ENCODE measurements at regions not wholly inside any gene's neighbourhood (a gene's known extent, or its start where the extent isn't known, plus 50 kb on each side); places are given as distances from the start of the nearest gene placed in this dataset.

DNA sequence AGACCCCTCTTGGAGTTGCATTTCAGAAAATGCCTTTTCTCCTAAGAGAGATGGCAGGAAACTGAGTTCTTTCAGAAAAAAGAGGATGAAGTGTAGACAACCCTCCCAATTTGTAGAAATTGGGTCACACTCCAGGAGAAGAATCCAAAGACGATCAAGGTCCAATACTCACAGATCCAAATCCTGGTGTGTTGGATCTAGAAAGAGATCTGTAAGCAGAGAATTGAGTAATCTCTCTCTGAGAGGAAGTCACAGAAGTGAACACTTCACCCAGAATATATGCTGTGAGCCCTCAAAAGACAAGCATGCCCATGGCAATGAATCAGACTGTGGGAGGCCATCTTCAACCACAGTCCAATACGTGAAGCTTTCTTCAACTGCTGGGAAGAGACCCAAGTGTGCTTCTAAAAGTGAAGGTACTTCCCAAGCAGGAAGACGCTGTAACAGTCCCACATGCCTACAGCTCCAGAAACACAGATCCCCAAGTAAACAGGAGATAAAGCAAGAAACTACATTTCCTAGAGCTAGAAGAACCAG lies 182.7 kb downstream of the SMC2 start:
- no peaks in the 10 kb centered on the region for H3K4me1 ChIP-seq (ENCODE audit: control insufficient read depth in 1 of 2, insufficient read depth in 2 of 2, low read length in 2 of 2)
- no peaks in the 10 kb centered on the region for H3K36me3 ChIP-seq (ENCODE audit: control insufficient read depth in 1 of 2, insufficient read depth in 2 of 2, low read length in 2 of 2)
- H3K9ac ChIP-seq (ENCODE audit: low read length), result no peak overlapping the region
- intact Hi-C loops (cut with micrococcal nuclease), result no loop called here
- H3K9me3 ChIP-seq (ENCODE audit: control insufficient read depth in 1 of 2, insufficient read depth in 1 of 2, low read depth in 1 of 2, low read length in 2 of 2), result no peaks in the 10 kb centered on the region
- no peak overlapping the region for H2AFZ ChIP-seq (ENCODE audit: low read depth, low read length, poor library complexity, severe bottlenecking)
- no peaks in the 10 kb centered on the region for H3K79me2 ChIP-seq (ENCODE audit: insufficient read depth, low read length)
- ChIA-PET CTCF (no interaction called here), POLR2A (no interaction called here), RAD21 (ENCODE audit: low non-redundant PET in 1 of 2, low total read pairs in 2 of 2, uncharacterized antibody in 2 of 2, unreplicated experiment in 2 of 2) (no interaction called here)
- no peak overlapping the region for H3K4me3 ChIP-seq (replicated peaks in 1 of 2; ENCODE audit: low read depth in 1 of 2, low read length in 2 of 2)
- no peaks in the 10 kb centered on the region for H3K27me3 ChIP-seq (ENCODE audit: insufficient read depth, low read length)
- H3K4me2 ChIP-seq (ENCODE audit: low read length), result no peak overlapping the region
- H3K27ac ChIP-seq (ENCODE audit: low read depth, low read length), result no peak overlapping the region
- H4K20me1 ChIP-seq (ENCODE audit: insufficient read depth), result no peaks in the 10 kb centered on the region
- no TSS peak for BruUV-seq (replicated peaks)
- no peaks in the 10 kb centered on the region for H3K9me2 ChIP-seq (ENCODE audit: insufficient read depth)
- no peak for ATAC-seq
- no peak for TF ChIP-seq FOSL1 (IDR thresholded peaks at IDR 0.05; ENCODE audit: low read depth)
- TF ChIP-seq, protein P1, sequence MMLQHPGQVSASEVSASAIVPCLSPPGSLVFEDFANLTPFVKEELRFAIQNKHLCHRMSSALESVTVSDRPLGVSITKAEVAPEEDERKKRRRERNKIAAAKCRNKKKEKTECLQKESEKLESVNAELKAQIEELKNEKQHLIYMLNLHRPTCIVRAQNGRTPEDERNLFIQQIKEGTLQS (IDR thresholded peaks at IDR 0.05), result no peak
- TF ChIP-seq MAX (IDR thresholded peaks at IDR 0.05), result no peak
- no peak for TF ChIP-seq JUND (IDR thresholded peaks at IDR 0.05)
- TF ChIP-seq CBX3 (IDR thresholded peaks at IDR 0.05; ENCODE audit: low read depth), result no peak
- no peak for TF ChIP-seq ZFX (IDR thresholded peaks at IDR 0.05)
- TF ChIP-seq POLR2AphosphoS5 (IDR thresholded peaks at IDR 0.05; ENCODE audit: low read depth, low read length), result no peak
- DNase-seq (ENCODE audit: low read depth, low spot score), result no peak

DNA sequence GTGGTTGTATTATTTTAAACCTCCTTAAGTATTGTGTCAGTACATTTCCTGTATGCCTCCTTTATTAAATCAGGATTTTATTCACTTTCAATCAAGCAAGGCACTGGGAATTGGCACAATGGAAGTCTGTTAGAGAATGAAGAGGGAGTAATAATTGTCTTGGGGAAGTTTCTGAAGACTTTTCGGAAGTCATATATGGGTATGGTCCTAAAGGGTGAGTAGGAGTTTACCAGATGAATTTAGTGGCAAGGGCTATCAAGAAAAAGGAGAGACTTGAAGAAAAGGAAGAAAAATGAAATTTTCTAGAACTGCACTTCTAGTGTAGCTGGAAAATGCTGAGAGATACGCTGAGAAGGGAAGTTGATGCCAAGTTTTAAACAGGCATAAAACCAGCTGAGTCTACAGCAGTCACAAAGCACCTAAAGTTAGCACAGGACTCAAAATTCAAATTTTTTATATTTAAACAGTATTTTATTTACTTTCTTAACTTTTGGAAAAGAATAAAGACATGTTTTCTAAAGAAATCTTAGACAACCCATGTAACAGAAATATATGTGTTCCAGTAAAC lies 184.9 kb downstream of the SMC2 start:
- ChIA-PET POLR2A (no interaction called here), RAD21 (ENCODE audit: low non-redundant PET in 1 of 2, low total read pairs in 2 of 2, uncharacterized antibody in 2 of 2, unreplicated experiment in 2 of 2) (no interaction called here), CTCF (no interaction called here)
- Histone ChIP-seq H3K4me3 (replicated peaks in 1 of 2; ENCODE audit: low read depth in 1 of 2, low read length in 2 of 2) (no peak overlapping the region), H3K79me2 (ENCODE audit: insufficient read depth, low read length) (no peaks in the 10 kb centered on the region), H4K20me1 (ENCODE audit: insufficient read depth) (no peaks in the 10 kb centered on the region), H3K36me3 (ENCODE audit: control insufficient read depth in 1 of 2, insufficient read depth in 2 of 2, low read length in 2 of 2) (no peaks in the 10 kb centered on the region), H3K9me2 (ENCODE audit: insufficient read depth) (no peaks in the 10 kb centered on the region), H3K27ac (ENCODE audit: low read depth, low read length) (no peak overlapping the region), H3K4me1 (ENCODE audit: control insufficient read depth in 1 of 2, insufficient read depth in 2 of 2, low read length in 2 of 2) (no peaks in the 10 kb centered on the region), H3K4me2 (ENCODE audit: low read length) (no peak overlapping the region), H3K27me3 (ENCODE audit: insufficient read depth, low read length) (no peaks in the 10 kb centered on the region), H2AFZ (ENCODE audit: low read depth, low read length, poor library complexity, severe bottlenecking) (no peak overlapping the region), H3K9me3 (ENCODE audit: control insufficient read depth in 1 of 2, insufficient read depth in 1 of 2, low read depth in 1 of 2, low read length in 2 of 2) (no peaks in the 10 kb centered on the region), H3K9ac (ENCODE audit: low read length) (no peak overlapping the region)
- ATAC-seq (no peak), DNase-seq (ENCODE audit: low read depth, low spot score) (no peak)
- no TSS peak for BruUV-seq (replicated peaks)
- TF ChIP-seq JUND (IDR thresholded peaks at IDR 0.05) (no peak), POLR2A (IDR thresholded peaks at IDR 0.05; ENCODE audit: borderline replicate concordance, extremely low read depth, insufficient read depth, insufficient read length) (no peak), RAD21 (IDR thresholded peaks at IDR 0.05; ENCODE audit: low read depth) (no peak), POLR2AphosphoS5 (IDR thresholded peaks at IDR 0.05; ENCODE audit: low read depth, low read length) (no peak), EZH2 (IDR thresholded peaks at IDR 0.05) (no peak), SP1 (IDR thresholded peaks at IDR 0.05; ENCODE audit: low read depth) (no peak), EGR1 (IDR thresholded peaks at IDR 0.05; ENCODE audit: low read depth) (no peak), CEBPB (IDR thresholded peaks at IDR 0.05; ENCODE audit: low read depth) (no peak), ZNF274 (IDR thresholded peaks at IDR 0.05; ENCODE audit: low read depth, low read length) (no peak), TCF7L2 (IDR thresholded peaks at IDR 0.05; ENCODE audit: borderline replicate concordance, extremely low read depth, insufficient read depth, insufficient read length) (no peak), SRF (IDR thresholded peaks at IDR 0.05; ENCODE audit: low read depth) (no peak), ZFX (IDR thresholded peaks at IDR 0.05) (no peak), FOSL1 (IDR thresholded peaks at IDR 0.05; ENCODE audit: low read depth) (no peak), SIN3A (IDR thresholded peaks at IDR 0.05; ENCODE audit: low read depth) (no peak), EZH2phosphoT487 (IDR thresholded peaks at IDR 0.05; ENCODE audit: borderline replicate concordance) (no peak), YY1 (IDR thresholded peaks at IDR 0.05; ENCODE audit: extremely low read depth, insufficient replicate concordance, low read depth, low read length) (no peak)
- TF ChIP-seq, protein P1 (IDR thresholded peaks at IDR 0.05), result no peak
- intact Hi-C loops (cut with micrococcal nuclease), result no loop called here

All from HCT116 (cell line).